ENCODE measurements at regions not wholly inside any gene's neighbourhood (a gene's known extent, or its start where the extent isn't known, plus 50 kb on each side); places are given as distances from the start of the nearest gene placed in this dataset.
A peak's percentile ranks its signal among the peaks of the same experiment; 100 is the strongest.

DNA sequence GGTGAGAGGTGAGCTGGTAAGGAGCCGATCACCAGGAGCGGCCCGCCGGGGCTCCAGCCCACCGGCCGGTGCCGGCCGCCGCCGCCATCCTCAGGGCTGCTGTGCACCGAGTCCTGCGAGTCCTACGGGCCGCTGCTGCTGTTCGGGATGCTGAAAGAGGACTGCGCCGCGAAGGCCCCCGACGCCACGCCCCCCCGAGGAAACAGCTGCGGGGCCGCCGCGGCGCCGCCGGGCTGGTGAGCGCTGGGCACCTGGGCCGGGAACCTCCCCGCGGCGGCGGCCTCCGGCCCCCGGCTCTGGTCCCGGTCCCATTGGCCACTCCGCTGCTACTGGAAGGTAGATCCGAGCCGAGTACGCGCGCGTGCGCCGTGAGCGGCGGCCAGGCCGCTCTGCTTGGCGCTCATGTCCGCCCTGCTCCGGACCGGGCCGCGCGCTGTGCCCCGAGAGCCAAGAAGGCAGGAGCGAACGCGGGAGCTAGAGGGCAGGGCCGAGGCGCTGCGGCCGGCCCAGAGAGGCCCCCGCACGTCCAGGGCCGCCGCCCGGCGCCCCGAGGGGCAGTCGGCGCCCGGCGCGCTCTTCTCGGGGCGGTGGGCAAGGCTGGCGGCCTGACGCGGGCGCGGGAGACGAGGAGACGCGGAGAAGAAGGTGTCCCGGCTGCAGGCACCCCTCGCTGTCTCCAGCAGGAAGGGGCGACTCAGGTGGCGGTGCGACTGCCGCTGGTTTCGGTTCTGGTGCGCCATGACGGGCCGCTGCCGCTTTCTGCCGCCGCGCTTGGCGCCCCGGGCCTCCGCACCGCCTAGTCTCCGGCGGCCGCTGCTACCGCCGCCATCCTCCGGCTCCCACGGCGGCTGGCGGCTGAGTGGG, 121.3 kb upstream of the WIPF3 start:
- TF ChIP-seq RFX5 (IDR thresholded peaks at IDR 0.05; ENCODE audit: borderline replicate concordance, low read depth, low read length) (no peak), EZH2 (IDR thresholded peaks at IDR 0.05; ENCODE audit: low read depth, low read length, severe bottlenecking) (no peak), RXRA (IDR thresholded peaks at IDR 0.05; ENCODE audit: insufficient read depth, low read depth, low read length) (no peak), POLR2AphosphoS5 (IDR thresholded peaks at IDR 0.05; ENCODE audit: low read depth, low read length) (no peak), RAD21 (IDR thresholded peaks at IDR 0.05 in 1 of 2, conservative IDR thresholded peaks at IDR 0.05 in 1 of 2; ENCODE audit: low read depth in 2 of 2, low read length in 2 of 2) (no peak), SRF (IDR thresholded peaks at IDR 0.05; ENCODE audit: low read depth, low read length) (no peak), GABPA (IDR thresholded peaks at IDR 0.05; ENCODE audit: borderline replicate concordance, insufficient read depth, low read length) (no peak), EGR1 (IDR thresholded peaks at IDR 0.05; ENCODE audit: borderline replicate concordance, low read depth, low read length) (no peak), POLR2A (IDR thresholded peaks at IDR 0.05; ENCODE audit: control extremely low read depth in 1 of 2, low read depth in 2 of 2, low read length in 2 of 2) (no peak), PHF8 (conservative IDR thresholded peaks at IDR 0.05; ENCODE audit: low read depth, low read length) (peak; percentile 55), CREB1 (IDR thresholded peaks at IDR 0.05) (no peak), SIRT6 (IDR thresholded peaks at IDR 0.05; ENCODE audit: low read length) (no peak)
- TF ChIP-seq, protein P1, sequence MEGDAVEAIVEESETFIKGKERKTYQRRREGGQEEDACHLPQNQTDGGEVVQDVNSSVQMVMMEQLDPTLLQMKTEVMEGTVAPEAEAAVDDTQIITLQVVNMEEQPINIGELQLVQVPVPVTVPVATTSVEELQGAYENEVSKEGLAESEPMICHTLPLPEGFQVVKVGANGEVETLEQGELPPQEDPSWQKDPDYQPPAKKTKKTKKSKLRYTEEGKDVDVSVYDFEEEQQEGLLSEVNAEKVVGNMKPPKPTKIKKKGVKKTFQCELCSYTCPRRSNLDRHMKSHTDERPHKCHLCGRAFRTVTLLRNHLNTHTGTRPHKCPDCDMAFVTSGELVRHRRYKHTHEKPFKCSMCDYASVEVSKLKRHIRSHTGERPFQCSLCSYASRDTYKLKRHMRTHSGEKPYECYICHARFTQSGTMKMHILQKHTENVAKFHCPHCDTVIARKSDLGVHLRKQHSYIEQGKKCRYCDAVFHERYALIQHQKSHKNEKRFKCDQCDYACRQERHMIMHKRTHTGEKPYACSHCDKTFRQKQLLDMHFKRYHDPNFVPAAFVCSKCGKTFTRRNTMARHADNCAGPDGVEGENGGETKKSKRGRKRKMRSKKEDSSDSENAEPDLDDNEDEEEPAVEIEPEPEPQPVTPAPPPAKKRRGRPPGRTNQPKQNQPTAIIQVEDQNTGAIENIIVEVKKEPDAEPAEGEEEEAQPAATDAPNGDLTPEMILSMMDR (IDR thresholded peaks at IDR 0.05; ENCODE audit: control extremely low read depth in 1 of 3, insufficient read depth in 1 of 3, low read depth in 1 of 3, low read length in 3 of 3), result no peak
- TF ChIP-seq, protein P2, sequence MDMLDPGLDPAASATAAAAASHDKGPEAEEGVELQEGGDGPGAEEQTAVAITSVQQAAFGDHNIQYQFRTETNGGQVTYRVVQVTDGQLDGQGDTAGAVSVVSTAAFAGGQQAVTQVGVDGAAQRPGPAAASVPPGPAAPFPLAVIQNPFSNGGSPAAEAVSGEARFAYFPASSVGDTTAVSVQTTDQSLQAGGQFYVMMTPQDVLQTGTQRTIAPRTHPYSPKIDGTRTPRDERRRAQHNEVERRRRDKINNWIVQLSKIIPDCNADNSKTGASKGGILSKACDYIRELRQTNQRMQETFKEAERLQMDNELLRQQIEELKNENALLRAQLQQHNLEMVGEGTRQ (IDR thresholded peaks at IDR 0.05; ENCODE audit: low read length), result no peak
